Caki2 (cell line): ENCODE measurements at regions not wholly inside any gene's neighbourhood (a gene's known extent, or its start where the extent isn't known, plus 50 kb on each side); places are given as distances from the start of the nearest gene placed in this dataset.

Experiments
- DNase-seq: peaks from one replicate; pipeline ENCODE4 v3.0.0-alpha.2; 2015; ENCODE audit warnings: low read depth
- in situ Hi-C: cut with HindIII; loops from 2 replicates; pipeline ENCODE4 v1.10.0; 2016; ENCODE audit warnings: low sequenced_read_pairs, low pct_unique_long_range_greater_than_20kb, mixed read lengths

DNA sequence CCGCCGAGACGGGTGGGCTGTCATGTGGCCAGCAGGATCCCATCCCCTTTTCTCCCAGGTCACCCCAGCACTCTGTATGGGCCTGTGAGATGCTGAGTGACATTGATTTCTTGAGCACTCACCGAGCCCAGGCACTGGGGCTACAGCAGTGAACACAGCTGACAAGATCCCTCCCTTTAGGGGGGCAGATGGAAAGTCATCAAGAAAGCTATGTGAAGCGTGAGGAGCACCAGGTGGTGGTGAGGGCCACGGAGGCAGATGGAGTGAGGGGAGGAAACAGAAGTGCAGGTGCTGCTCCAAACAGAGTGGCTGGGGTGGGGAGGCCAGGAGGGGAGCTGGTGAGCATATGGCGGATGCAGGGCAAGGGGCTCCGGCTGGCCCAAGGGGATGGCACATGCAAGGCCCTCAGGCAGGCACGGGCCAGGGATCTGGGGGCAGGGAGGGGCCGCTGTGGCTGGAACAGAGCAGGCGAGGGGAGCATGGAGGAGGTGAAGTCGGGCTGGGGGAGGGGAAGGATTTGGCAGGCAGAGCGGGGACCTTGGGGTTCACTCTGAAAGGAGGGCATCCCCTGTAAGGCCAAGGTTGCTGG lies 184.0 kb downstream of the BMP7 start:
- in situ Hi-C loops, result no loop called here
- no peak for DNase-seq

DNA sequence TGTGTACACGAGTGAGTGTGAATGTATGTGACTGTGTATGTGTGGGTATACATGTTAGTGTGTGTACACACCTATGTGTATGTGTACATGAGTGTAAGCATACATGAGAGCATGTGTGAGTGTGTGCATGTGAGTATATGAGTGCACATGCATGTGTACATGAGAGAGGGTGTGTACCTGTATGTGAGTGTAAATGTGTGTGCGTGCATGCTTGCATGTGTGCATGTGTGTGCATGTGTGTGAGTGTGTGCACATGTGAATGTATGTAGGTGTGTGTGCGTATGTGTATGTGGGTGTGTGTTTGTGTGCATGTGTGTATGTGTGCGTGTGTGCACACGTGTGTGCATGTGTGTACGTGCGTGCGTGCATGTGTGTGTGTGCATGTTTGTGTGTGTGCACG lies 183.4 kb downstream of the BMP7 start:
- in situ Hi-C loops, result no loop called here
- no peak for DNase-seq

- DNase-seq, result no peak
- in situ Hi-C loops, result no loop called here
Observed at GRCh38 chr20:57086066-57086465, 180.4 kb downstream of the BMP7 start.

DNA sequence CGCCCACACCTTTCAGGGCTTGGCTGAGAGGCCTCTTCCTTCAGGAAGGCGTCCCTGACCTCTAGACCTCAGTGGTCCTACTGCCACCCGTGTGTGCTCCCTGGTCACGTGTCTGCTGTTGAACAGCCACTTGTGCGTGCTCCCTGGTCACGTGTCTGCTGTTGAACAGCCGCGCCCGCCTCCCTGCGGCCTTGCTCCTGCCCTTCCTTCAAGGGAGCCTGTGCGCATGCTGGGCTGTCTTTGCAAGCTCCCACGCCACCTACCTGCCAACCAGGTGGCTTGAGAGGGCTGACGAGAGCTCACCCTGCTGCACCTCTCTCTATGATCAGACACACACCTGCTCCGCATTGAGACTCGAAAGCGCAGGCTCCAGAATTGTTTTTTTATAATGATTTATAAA lies 179.3 kb downstream of the BMP7 start:
- in situ Hi-C loops, result no loop called here
- no peak for DNase-seq

DNA sequence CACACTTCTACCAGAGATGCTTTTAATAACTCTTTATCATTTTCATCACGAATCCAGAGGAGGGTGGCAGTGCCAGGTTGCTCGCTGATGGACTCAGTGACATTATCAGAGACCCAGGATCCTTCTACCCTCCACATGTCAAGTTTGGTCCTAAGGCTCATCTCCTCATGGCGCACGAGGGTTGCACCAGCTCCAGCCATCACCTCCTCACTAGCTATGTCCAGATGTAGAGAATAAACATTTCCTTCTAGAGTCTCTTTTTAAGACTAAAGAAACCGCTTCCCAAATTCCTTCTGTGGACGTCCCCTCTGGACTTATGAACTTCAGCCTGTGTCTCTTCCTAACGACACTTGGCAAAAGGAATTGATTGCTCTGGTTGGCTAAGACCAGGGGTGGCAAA lies 178.7 kb downstream of the BMP7 start:
- DNase-seq, result no peak
- in situ Hi-C loops, result no loop called here

GRCh38 chr20:57088436-57088835 lies 178.0 kb downstream of the BMP7 start:
- DNase-seq, result no peak
- in situ Hi-C loops, result no loop called here

DNA sequence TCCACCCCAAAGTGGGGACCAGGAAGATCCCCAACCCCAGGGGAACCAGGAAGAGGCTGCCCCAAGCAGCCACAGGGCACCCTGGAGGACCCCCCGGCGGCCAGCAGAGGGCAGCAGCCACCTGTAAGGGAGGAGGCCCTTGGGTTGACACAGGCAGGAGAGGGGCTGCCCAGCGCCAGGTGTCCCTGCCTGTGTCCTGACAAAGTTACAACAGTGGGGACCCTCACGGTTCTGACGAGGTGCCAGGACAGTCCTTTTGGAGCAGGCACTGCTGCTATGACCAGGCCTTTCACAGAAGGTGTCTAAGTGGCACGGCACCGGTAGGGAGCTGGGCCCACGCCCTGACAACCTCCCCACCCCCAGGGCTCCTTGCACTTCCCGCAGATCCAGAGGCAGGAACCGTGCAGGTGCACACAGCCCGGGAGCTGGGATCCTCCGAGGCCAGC lies 176.7 kb downstream of the BMP7 start:
- in situ Hi-C loops, result no loop called here
- peak; percentile 52 for DNase-seq

GRCh38 chr20:57090590-57091560 lies 175.6 kb downstream of the BMP7 start:
- no peak for DNase-seq
- in situ Hi-C loops, result no loop called here

DNA sequence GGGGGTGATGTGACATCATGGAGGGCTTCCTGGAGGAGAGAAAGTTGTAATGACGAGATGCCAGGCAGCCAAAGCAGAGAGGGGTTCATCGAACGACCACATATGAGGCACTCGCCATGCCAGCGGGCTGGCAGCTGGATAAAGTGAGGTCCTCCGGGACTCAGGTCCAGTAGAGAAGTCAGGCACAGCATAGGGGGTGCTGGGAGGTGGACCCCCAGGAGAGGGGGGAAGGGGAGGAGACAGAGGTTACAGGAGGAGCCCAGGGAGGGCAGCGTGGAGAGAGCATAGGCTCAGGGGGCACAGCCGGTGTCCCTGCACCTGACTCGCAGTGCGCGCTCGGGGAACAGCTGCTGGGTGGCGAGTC lies 174.7 kb downstream of the BMP7 start:
- DNase-seq, result no peak
- in situ Hi-C loops, result no loop called here

DNA sequence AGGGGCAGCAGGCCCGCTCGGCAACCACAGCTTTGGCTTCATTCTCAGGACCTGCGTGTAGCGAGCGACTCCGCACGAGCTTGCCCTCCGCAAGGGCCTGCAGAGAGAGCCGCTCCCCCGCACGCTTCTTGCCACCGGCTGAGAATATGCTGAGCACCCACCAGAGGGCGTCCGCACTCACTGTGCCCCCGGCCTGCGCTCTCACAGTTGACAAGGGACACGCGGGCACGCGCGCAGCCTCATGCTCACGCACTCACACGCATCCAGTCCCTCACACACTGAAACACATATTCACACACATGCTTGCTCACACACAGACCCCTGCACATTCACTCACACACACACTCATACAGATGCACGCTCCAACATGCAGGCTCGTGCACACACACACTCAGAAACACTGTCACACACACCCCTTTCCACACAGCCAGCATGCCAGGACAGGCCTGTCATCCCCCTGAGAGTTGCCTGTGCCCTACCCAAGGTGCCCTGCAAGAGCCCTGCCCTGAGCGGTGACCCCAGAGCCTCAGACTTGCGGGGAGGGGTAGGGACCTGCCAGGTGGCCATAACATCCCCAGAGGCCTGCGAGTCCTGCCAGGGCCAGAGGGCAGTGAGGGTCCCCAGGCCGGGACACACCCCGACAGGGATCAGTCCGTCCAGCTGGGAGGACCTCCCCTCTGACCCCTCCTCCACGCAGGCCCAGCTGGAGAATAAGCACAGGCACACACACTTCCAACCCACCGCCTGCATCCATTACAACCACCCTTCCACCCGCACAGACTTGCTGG lies 174.1 kb downstream of the BMP7 start:
- peak; percentile 46 for DNase-seq
- in situ Hi-C loops, result no loop called here

DNA sequence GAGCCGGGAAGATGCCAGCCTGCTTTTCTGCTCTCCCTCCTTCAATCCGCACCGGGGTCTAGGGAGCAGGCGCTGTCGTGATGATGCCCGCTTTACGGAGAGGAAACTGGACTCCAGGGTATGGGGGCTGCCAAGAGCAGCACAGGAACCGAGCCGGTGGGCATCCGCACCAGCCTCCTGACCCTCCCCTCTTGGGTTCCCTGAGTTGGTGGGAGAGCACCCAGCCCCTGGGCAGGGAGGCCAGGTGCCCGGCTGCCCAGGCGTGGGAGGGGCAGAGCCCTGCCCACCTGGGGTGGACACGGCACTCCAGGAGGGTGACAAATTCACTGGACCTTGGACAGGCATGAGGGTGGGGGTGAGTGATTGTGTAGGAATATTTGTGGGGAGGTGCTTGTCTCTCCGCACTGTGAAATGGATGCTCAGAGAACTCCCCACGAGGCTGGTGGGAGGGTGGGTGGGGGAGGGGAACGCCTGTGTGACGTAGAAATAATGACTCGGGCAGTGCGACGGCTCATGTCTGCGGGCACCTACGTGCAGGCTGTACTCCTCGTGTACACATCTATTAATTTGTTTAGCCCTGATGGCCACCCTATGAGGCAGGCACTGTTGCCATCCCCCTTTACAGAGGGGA lies 173.4 kb downstream of the BMP7 start:
- no peak for DNase-seq
- in situ Hi-C loops, result no loop called here

DNA sequence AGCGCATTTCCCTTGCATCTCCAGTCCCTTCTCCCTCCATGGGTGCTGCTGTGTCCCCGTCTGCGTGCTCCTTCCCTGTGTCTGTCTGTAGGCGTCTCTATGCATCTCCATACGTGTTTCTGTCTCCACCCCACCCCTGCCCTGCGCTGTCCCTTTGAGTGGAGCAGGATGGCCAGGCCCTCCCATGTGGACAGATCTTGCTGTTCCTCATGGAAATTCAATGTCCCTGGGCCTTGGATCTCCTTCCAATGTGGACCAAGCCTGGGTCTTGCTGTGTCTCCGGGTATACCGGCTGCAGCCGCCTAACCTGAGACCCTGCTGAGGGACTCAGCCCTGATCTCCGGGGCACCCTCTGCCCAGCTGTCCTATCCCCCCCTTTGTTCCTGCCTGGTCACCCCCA lies 172.7 kb downstream of the BMP7 start:
- in situ Hi-C loops, result no loop called here
- DNase-seq, result no peak

GRCh38 chr20:57094252-57094891 lies 172.1 kb downstream of the BMP7 start:
- in situ Hi-C loops, result no loop called here

DNA sequence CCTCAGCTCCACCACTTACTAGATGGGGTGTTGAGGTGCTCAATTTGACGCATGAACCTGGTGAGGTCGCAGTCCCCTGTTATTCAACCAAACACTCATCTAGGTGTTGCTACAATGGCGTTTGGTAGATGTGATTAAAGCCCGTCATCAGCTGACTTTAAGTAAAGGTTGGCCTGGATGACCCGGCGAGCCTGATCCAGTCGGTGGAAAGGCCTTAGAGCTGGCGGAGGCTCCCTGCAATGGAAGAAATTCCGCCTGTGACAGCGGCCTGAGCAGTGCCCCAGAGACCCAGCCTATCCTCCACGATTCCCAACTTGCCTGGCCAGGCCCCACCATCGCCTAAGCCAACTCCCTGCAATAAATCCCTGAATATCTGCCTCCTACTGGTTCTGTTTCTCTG lies 171.4 kb downstream of the BMP7 start:
- no peak for DNase-seq
- in situ Hi-C loops, result no loop called here

More at GRCh38 chr20:57094252-57094891, 172.1 kb downstream of the BMP7 start:
- no peak for DNase-seq

GRCh38 chr20:57095426-57095825 lies 171.0 kb downstream of the BMP7 start:
- no peak for DNase-seq
- in situ Hi-C loops, result no loop called here

DNA sequence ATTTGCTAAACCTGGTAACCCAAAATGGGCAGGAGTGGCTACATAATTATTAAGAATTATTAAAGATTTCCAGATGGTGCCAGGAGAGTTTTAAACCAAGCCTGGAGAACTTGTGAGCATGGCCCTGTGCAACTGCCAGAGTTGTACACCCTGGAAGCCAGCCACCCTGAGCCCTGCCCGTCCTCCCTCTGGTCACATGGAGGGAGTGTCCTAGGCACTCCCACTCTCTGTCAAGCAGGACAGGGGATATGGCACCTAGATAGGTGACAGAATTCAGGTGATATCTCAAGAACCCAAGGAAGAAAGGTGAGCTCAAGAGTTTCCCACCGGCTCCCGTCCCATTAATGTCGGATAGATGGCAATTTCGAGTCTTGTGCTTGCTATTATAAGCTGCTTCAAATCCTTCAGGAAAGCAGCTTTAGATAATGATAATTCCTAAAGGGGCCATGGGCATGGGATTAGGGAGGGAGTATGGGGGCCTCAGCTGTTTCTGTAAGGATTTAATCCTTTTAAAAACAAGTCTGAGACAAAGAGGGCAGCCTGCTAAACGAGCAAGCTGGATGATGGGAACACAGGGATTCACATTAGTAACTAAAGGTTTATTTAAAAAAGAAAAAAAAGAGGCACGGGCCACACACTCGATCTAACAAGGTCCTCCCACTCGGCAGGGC lies 169.1 kb downstream of the BMP7 start:
- in situ Hi-C loops, result no loop called here
- DNase-seq, result no peak

GRCh38 chr20:57102160-57102559 lies 164.3 kb downstream of the BMP7 start:
- DNase-seq, result no peak
- in situ Hi-C loops, result no loop called here

DNA sequence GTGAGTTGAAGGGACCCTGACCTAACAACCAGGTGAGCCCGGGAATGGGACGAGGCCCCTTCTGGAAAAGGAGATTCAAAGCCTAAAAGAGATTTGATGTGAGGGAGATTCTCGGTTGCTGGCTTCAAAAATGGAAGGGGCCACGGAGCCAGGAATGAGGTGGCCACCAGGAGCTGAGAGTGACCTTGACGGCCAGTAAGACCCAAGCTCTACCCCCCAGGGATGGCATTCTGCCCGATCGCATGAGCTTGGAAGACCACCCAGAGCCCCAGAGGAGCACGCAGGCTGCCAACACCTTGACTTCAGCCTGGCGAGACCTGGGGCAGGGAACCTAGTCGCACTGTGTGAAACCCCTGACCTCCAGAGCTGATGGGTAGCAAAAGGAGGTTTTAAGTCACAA lies 163.9 kb downstream of the BMP7 start:
- DNase-seq, result no peak
- in situ Hi-C loops, result no loop called here
